Suppressor macrophage treated with lipopolysaccharide for 4 hours (primary cell): ENCODE measurements at regions not wholly inside any gene's neighbourhood (a gene's known extent, or its start where the extent isn't known, plus 50 kb on each side); places are given as distances from the start of the nearest gene placed in this dataset.
"Not testable (repeated sequence)": the region's sequence is repeated elsewhere in the genome, so short reads cannot be mapped to it uniquely, and the experiment has no call there.

Experiments used
- DNase-seq: peaks from one replicate; pipeline ENCODE4 v3.0.0-alpha.2; 2020

DNA sequence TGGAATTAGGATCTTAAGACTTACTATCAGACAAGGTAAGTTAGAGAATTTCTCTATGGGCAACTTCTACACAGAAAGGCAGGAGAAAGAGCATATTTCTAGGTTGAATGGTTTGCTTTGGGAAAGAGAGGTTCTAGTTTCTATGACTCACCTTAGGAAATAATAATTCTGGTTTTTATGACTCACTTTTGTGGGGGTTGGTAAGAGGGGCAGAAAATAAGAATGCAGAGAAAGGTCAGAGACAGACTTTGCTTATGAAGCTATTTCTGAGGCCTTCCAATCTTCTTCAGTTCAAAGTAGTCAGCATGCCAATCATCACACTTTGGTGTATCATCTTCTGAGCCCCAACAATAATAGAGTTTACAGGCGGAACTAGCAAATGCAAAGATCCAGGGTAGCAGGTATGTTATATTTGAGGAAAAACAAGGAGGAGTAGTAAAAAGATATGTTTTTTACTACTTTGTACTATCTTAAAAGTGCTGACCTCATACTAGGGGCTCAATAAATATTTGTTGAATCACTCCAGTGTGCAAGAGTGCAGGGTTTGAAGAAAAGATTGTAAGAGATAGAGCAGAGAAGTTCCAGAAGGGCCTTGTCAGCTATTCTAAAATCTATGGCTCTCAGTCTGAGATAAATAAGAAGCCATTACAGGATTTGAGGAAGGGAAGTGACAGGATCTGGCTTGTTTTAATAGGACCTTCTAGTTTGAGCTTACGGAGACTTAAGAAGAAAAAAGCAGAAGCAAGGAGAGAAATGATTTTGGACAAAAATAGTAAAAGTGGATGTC lies 56.7 kb upstream of the LRFN5 start:
- no peak for DNase-seq

GRCh38 chr14:41549282-41549681 lies 57.4 kb upstream of the LRFN5 start:
- DNase-seq = no peak

DNA sequence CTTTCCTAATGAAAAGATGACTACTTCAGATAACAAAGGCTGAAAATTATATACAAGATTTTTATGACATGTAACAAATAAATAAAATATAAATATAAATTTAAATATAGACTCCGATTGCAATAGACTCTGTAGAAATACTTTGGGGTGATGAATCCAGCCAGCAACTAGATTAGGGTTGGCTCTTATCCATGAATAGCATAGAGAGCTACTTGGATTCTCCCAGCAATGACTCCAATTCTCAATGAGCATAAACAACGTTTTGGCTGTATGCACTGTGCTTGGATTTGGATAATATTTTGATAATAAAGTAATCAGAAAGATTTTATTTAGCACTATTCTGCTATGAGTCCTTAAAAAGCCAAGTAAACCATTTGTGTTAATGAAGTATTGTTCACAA lies 58.0 kb upstream of the LRFN5 start:
- DNase-seq = no peak

- no peak for DNase-seq
Measured at GRCh38 chr14:41541333-41541732, 65.3 kb upstream of the LRFN5 start.

GRCh38 chr14:41532255-41532654 lies 74.4 kb upstream of the LRFN5 start:
- no peak for DNase-seq

GRCh38 chr14:41521891-41522290 lies 84.8 kb upstream of the LRFN5 start:
- no peak for DNase-seq

DNA sequence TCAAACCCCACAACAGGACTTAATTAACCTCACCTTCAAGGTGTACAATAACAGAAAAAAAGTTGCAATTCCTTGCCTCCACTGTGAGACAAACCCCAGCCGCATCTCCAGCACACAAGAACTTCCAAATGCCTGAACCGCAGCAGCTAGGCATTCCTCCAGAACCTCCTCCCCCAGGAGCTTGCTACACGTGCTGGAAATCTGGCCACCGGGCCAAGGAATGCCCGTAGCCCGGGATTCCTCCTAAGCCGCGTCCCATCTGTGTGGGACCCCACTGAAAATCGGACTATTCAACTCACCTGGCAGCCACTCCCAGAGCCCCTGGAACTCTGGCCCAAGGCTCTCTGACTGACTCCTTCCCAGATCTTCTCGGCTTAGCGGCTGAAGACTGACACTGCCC lies 88.6 kb upstream of the LRFN5 start:
- not testable (repeated sequence) for DNase-seq

GRCh38 chr14:41506552-41506951 lies 100.1 kb upstream of the LRFN5 start:
- no peak for DNase-seq

DNA sequence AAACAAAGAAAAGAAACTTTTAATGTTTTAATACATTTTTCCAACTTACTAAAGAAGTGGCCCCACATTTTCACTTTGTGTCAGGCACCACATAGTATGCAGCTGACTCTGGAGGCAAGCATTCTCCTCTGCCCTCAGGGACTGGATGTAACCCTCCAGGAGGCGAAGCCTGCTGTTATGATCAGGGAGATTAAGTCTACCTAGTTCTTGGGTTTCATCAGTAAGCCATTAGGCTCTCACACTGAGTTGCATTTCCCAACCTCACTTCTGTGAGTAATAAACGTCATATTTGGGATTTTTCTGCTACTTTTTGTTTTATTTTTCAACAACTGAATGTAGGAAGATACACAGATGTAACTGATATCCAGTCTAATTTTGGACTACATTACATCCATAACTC lies 101.2 kb upstream of the LRFN5 start:
- no peak for DNase-seq

- no peak for DNase-seq
Measured at GRCh38 chr14:41498959-41499358, 107.7 kb upstream of the LRFN5 start.

DNA sequence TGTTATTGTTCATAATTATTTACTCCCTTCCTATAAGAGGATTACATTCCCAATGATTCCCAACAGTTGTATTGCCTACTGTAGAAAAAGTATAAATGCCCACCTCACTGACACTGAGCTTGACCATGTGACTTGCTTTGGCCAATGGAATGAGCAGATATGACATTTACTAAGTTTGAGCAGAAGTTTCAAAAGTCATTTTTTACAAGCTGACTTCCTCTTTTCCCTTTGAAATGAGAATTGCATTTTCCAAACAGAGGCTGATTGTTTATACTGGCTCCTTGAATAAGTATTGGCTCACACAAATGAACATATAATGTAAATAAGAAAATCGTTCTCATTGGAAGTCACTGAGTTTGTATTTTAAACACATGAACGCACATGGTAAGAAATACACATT lies 116.4 kb upstream of the LRFN5 start:
- no peak for DNase-seq

DNA sequence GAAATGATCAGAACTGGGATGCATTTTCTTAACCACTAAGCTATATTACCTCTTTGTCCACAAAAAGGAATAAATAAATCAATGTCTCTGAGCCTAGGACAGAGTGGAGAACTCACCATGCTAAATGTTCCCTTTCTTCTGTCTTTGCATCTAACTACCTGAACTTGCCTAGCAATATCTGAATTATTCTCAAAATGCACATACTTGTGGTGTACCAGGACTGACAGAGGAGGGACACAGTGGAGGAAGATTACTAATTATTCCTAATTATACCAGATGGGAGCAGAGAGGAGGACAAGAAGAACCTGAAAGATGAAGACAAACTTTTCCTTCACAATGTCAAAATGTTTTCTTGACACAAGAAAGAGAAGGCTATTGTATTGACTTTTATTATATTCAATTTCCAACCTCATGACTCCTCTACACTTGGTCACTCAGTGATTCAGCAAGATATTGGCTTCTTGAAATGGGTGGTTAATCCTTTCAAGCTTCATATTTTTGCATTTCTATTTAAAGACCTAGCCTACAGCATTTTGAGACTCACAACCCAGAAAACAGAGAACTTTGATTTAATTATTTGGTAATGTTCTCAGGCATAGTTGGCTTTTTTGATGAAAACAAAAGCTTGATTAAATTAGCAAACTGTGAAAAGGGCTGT lies 117.2 kb upstream of the LRFN5 start:
- DNase-seq = no peak

GRCh38 chr14:41488401-41488800 lies 118.3 kb upstream of the LRFN5 start:
- no peak for DNase-seq

- no peak for DNase-seq
Measured at GRCh38 chr14:41482861-41483260, 123.8 kb upstream of the LRFN5 start.

GRCh38 chr14:41476526-41476925 lies 130.2 kb upstream of the LRFN5 start:
- no peak for DNase-seq

DNA sequence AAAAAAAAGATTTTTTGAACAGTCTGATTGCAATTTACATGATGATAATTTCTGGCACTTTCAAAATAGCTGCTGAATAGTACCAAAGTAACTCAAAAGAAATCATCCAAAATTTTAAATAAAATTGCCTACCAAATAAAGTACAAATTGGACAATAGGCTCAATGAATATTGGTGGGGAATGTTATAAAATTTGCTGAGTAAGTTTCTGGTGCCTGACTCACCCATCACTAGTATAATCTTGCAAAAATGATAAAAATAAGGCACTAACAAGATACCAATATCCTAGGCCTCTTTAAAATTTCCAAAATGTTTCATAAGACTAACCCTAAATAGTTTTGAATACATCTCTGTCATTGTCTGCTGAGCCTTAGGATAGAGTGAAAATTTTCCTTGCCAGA lies 145.3 kb upstream of the LRFN5 start:
- no peak for DNase-seq

- no peak for DNase-seq
Measured at GRCh38 chr14:41457393-41457792, 149.3 kb upstream of the LRFN5 start.

DNA sequence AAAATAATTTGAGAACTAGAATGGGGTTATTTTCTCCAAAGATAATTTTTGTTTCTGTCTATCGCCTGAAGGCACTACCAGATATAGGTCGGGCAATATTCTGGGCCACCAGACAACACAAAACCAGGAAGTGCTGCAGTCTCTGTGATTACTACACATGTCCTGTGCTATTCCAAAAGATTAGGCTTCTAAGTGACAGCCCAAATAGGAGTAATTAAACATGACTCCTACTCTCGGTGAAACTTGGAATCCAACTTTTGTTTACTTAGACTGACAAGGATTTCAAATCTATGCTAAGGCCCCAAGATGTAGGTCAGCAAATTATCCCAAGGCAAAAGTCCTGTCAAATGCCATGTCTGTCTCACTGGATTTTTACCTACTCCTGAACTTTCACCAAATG lies 157.6 kb upstream of the LRFN5 start:
- no peak for DNase-seq

DNA sequence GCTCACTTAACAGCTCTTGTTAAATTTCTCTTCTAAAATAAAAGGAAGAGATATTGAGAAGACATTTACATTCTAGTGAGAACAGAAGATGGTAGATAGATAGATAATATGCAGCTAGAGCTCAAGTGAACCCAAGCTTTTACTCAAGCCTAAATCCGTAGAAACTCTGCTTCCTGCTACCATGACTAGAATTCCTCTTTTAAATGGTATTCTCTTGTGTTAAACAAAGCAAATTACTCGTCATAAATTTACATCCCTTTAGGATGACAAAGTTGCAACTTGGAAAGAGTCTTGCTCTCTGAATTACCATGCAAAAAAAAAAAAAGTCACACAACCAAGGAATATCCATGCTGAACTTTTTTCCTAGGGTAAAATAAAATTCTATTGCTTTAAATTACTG lies 160.7 kb upstream of the LRFN5 start:
- no peak for DNase-seq

- no peak for DNase-seq
Measured at GRCh38 chr14:41423503-41423902, 183.2 kb upstream of the LRFN5 start.

DNA sequence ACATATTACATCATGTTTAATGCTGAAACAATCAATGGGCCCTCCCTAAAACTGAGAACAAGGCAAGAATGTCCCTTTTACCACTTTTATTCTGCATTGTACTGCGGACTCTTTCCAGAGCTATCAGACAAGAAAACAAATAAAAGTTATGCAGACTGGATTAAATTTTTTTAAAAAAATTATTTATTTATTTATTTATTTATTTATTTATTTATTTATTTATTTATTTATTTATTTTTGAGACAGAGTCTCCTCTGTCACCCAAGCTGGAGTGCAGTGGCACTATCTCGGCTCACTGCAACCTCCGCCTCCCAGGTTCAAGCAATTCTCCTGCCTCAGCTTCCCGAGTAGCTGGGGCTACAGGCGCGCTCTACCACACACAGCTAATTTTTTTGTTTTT lies 185.4 kb upstream of the LRFN5 start:
- DNase-seq = not testable (repeated sequence)

DNA sequence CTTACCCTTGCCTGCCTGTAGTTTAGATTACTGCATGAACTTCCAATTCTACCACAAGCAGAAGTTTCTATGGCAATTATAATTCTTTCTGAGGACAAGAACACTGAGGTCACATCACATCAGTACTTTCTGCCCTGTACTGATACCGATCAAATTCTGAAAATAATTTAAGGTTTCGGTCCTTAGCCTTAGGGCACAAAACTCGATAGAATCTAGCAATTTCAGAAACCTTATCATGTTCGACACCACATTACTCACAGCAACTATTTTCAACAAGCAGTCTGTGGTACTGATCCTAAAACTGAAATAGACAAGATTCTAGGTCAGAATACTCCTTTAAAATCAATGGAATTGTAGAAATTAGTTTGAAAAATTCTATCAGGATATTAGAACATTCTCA lies 187.0 kb upstream of the LRFN5 start:
- DNase-seq = no peak

GRCh38 chr14:41418851-41419250 lies 187.8 kb upstream of the LRFN5 start:
- no peak for DNase-seq

DNA sequence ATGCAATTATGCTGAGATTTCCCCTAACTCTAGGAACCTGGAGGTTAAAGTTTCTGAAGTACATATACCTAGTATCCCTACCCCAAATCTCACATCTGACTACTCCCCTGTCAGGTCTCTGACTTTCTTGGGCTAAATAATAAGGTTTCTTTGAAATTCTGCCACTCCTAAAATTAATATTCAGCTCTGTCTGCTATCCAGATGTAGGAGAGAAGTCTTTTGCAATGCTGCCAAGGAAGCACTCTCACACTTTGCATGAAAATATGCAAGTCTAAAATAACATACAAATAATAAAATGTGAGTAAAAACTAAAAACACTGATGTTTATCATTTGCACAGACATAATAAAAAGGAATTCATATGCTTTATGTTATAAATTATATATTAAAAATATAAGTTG lies 196.9 kb upstream of the LRFN5 start:
- no peak for DNase-seq

- no peak for DNase-seq
Measured at GRCh38 chr14:41404126-41404525, 202.6 kb upstream of the LRFN5 start.
